H1 (cell line): ENCODE measurements at regions not wholly inside any gene's neighbourhood (a gene's known extent, or its start where the extent isn't known, plus 50 kb on each side); places are given as distances from the start of the nearest gene placed in this dataset.
A peak's percentile ranks its signal among the peaks of the same experiment; 100 is the strongest.

Experiments
- CTCF ChIA-PET: fragments of 300-600 bp; sonication (Branson Sonifier 250); formaldehyde crosslinking; loops from one replicate; lab custom pipeline; 2021; ENCODE audit not compliant: partially characterized antibody; lab: Charles Lee
- POLR2A ChIA-PET: fragments of 300-600 bp; sonication (Branson Sonifier 250); formaldehyde crosslinking; loops from one replicate; lab custom pipeline; 2021; ENCODE audit warnings: inconsistent platforms; ENCODE audit not compliant: partially characterized antibody; lab: Charles Lee
- DNase-seq, 2 experiments: peaks; one replicate each; pipeline versions ENCODE4 v3.0.0 to v3.0.0-alpha.2; 2010 to 2022; ENCODE audit warnings: low spot score in 2 of 2, low read depth in 1 of 2, mixed read lengths in 1 of 2
- FAIRE-seq: peaks from 2 replicates; lab custom pipeline; 2011; peaks lifted over from hg19 to GRCh38; lab: Jason Lieb, UNC
- H2AFZ ChIP-seq: 2 replicates; pipeline ENCODE4 v1.8.1; 2012; ENCODE audit warnings: low read length, inconsistent platforms
- H2AK5ac ChIP-seq: 2 replicates; pipeline ENCODE4 v1.6.1; 2013; ENCODE audit warnings: low read depth, low read length
- H2BK120ac ChIP-seq: replicated peaks from 2 replicates; pipeline ENCODE3; 2013; ENCODE audit warnings: low read depth, low read length, inconsistent platforms
- H2BK12ac ChIP-seq: 2 replicates; pipeline ENCODE4 v1.6.1; 2013; ENCODE audit warnings: low read depth, low read length
- H2BK15ac ChIP-seq: 2 replicates; pipeline ENCODE4 v1.6.1; 2013; ENCODE audit warnings: low read length
- H2BK20ac ChIP-seq: 2 replicates; pipeline ENCODE4 v1.6.1; 2013; ENCODE audit warnings: low read length
- H2BK5ac ChIP-seq: 2 replicates; pipeline ENCODE4 v1.6.1; 2013; ENCODE audit warnings: low read depth, low read length
- H3K14ac ChIP-seq: 2 replicates; pipeline ENCODE4 v1.6.1; 2013; ENCODE audit warnings: inconsistent platforms; ENCODE audit not compliant: insufficient read length
- H3K18ac ChIP-seq: 2 replicates; pipeline ENCODE4 v1.6.1; 2013; ENCODE audit warnings: low read length; ENCODE audit errors: extremely low read depth
- H3K23ac ChIP-seq: 2 replicates; pipeline ENCODE4 v1.6.1; 2013; ENCODE audit warnings: inconsistent platforms; ENCODE audit not compliant: insufficient read length
- H3K23me2 ChIP-seq: 2 replicates; pipeline ENCODE4 v1.6.1; 2013; ENCODE audit warnings: low read depth, low read length
- H3K27ac ChIP-seq: 2 replicates; pipeline ENCODE4 v1.6.1; 2011; ENCODE audit warnings: low read depth, low read length, inconsistent platforms
- H3K27me3 ChIP-seq, 4 experiments: replicated peaks in 1 of 4; 1 replicate in 1 of 4; 2 replicates in 3 of 4; pipeline versions ENCODE4 v1.6.1 to v1.8.1; 2011 to 2013; ENCODE audit warnings: low read length in 3 of 4, mild to moderate bottlenecking in 3 of 4, inconsistent platforms in 2 of 4, mixed read lengths in 2 of 4, moderate library complexity in 1 of 4; ENCODE audit not compliant: control insufficient read depth in 3 of 4, insufficient read depth in 3 of 4; ENCODE audit errors: extremely low read depth in 1 of 4
- H3K36me3 ChIP-seq, 4 experiments: 2 replicates each; pipeline versions ENCODE4 v1.6.1 to v1.8.1; 2011 to 2013; ENCODE audit warnings: mild to moderate bottlenecking in 4 of 4, low read length in 3 of 4, moderate library complexity in 2 of 4, control low read depth in 1 of 4, inconsistent platforms in 1 of 4; ENCODE audit not compliant: insufficient read depth in 4 of 4, control insufficient read depth in 2 of 4
- H3K4ac ChIP-seq: replicated peaks from 2 replicates; pipeline ENCODE3; 2013; ENCODE audit warnings: low read length, low read depth, mixed read lengths, inconsistent platforms; ENCODE audit not compliant: insufficient read length
- H3K4me1 ChIP-seq, 4 experiments: replicated peaks in 1 of 4; 1 replicate in 1 of 4; 2 replicates in 3 of 4; pipeline versions ENCODE4 v1.6.1 to v1.8.1; 2011 to 2013; ENCODE audit warnings: low read length in 3 of 4, inconsistent platforms in 2 of 4, mixed read lengths in 1 of 4; ENCODE audit not compliant: insufficient read depth in 4 of 4, control insufficient read depth in 3 of 4
- H3K4me2 ChIP-seq, 2 experiments: 2 replicates each; pipeline versions ENCODE4 v1.6.1 to v1.8.1; 2011 to 2013; ENCODE audit warnings: low read depth in 2 of 2, low read length in 2 of 2, control low read depth in 1 of 2, inconsistent platforms in 1 of 2, mild to moderate bottlenecking in 1 of 2; ENCODE audit not compliant: insufficient read depth in 1 of 2
- H3K4me3 ChIP-seq, 4 experiments: fragments of 200-600, 300-600 bp in 1 of 4; sonication (generic), shearing (Covaris generic), sonication (Bioruptor Twin) in 1 of 4; 2 replicates each; pipeline versions ENCODE4 v1.5.1 to v1.8.1; 2011 to 2016; ENCODE audit warnings: low read length in 4 of 4, low read depth in 3 of 4, control low read depth in 2 of 4, inconsistent platforms in 2 of 4, mild to moderate bottlenecking in 2 of 4, mixed read lengths in 1 of 4, moderate library complexity in 1 of 4; ENCODE audit not compliant: insufficient read depth in 2 of 4; ENCODE audit errors: extremely low read depth in 1 of 4
- H3K56ac ChIP-seq: replicated peaks from 2 replicates; pipeline ENCODE3; 2013; ENCODE audit warnings: low read depth, mild to moderate bottlenecking, mixed read lengths, low read length, inconsistent platforms; ENCODE audit not compliant: insufficient read length
- H3K79me1 ChIP-seq: 2 replicates; pipeline ENCODE4 v1.6.1; 2013; ENCODE audit warnings: low read depth, low read length, control low read depth
- H3K79me2 ChIP-seq, 2 experiments: 2 replicates each; pipeline versions ENCODE4 v1.6.1 to v1.8.1; 2012 to 2013; ENCODE audit warnings: low read length in 2 of 2, mild to moderate bottlenecking in 2 of 2, inconsistent platforms in 1 of 2; ENCODE audit not compliant: insufficient read depth in 2 of 2, control insufficient read depth in 1 of 2
- H3K9ac ChIP-seq, 4 experiments: replicated peaks in 1 of 4; 1 replicate in 1 of 4; 2 replicates in 3 of 4; pipeline versions ENCODE4 v1.6.1 to v1.8.1; 2011 to 2013; ENCODE audit warnings: low read depth in 3 of 4, low read length in 3 of 4, control low read depth in 2 of 4, mild to moderate bottlenecking in 2 of 4, moderate library complexity in 2 of 4, inconsistent platforms in 1 of 4; ENCODE audit errors: extremely low read depth in 1 of 4
- H3K9me3 ChIP-seq, 2 experiments: 2 replicates each; pipeline versions ENCODE4 v1.6.1 to v1.8.1; 2012 to 2013; ENCODE audit warnings: mild to moderate bottlenecking in 2 of 2, moderate library complexity in 2 of 2, control low read depth in 1 of 2, inconsistent platforms in 1 of 2, low read depth in 1 of 2, low read length in 1 of 2, mixed read lengths in 1 of 2; ENCODE audit not compliant: insufficient read depth in 2 of 2
- H4K20me1 ChIP-seq, 2 experiments: replicated peaks in 1 of 2; 2 replicates each; pipeline versions ENCODE3 to v1.8.1; 2011 to 2013; ENCODE audit warnings: inconsistent platforms in 2 of 2, low read length in 2 of 2, mild to moderate bottlenecking in 1 of 2; ENCODE audit not compliant: insufficient read depth in 2 of 2, control insufficient read depth in 1 of 2
- H4K5ac ChIP-seq: 2 replicates; pipeline ENCODE4 v1.6.1; 2013; ENCODE audit warnings: low read length, low read depth, mixed read lengths, inconsistent platforms; ENCODE audit not compliant: insufficient read length
- H4K8ac ChIP-seq: 2 replicates; pipeline ENCODE4 v1.8.0; 2013; ENCODE audit warnings: mild to moderate bottlenecking, moderate library complexity, low read length, inconsistent platforms; ENCODE audit not compliant: insufficient read depth; ENCODE audit errors: extremely low read depth
- H4K91ac ChIP-seq: replicated peaks from 2 replicates; pipeline ENCODE3; 2013; ENCODE audit warnings: low read length, mixed read lengths, inconsistent platforms; ENCODE audit not compliant: insufficient read length
- ASH2L ChIP-seq: fragments of 200-600, 300-600 bp; sonication (generic); IDR thresholded peaks from one replicate; pipeline ENCODE4 v1.7.1; 2017; ENCODE audit warnings: low read length
- KDM1A ChIP-seq: fragments of 200-600, 300-600 bp; sonication (generic); IDR thresholded peaks from 2 replicates; pipeline ENCODE4 v1.7.1; 2016; ENCODE audit warnings: mild to moderate bottlenecking, low read length, borderline replicate concordance
- WGBS, 2 experiments: shearing (Covaris generic) in 1 of 2; methylation state at CpG; one replicate each; pipeline versions ENCODE4 v1.1.6 to v1.1.7; 2013 to 2015; ENCODE audit warnings: low lambda C conversion rate in 2 of 2, mixed read lengths in 2 of 2, inconsistent platforms in 1 of 2, low coverage in 1 of 2, missing lambda C conversion rate in 1 of 2; ENCODE audit not compliant: insufficient replicate concordance in 2 of 2, insufficient coverage in 1 of 2, insufficient read length in 1 of 2; ENCODE audit errors: extremely low coverage in 1 of 2, missing lambda C conversion rate in 1 of 2; 5-methylcytosine and 5-hydroxymethylcytosine counted together

GRCh38 chr12:113698510-113698858 lies 226.8 kb upstream of the LHX5 start:
- no peak overlapping the region for H3K56ac ChIP-seq
- no peak overlapping the region for H4K5ac ChIP-seq
- ChIA-PET CTCF (interaction anchor here (1.0 to 1.8 kb wide), 4 partner anchors 32 to 199 kb away, joined by 3 to 7 read pairs (median 4); no protein-coding TSS in a partner anchor), POLR2A (interaction anchor here (0.7 kb wide), 1 partner anchor 120 kb away, joined by 3 read pairs; no protein-coding TSS in a partner anchor)
- no peaks in the 10 kb centered on the region for H3K9me3 ChIP-seq
- no peak overlapping the region for H3K4me2 ChIP-seq
- H3K27me3 ChIP-seq, result no peaks in the 10 kb centered on the region; a peak in 2 of 7 replicates
- H3K4me1 ChIP-seq, result peaks cover 0 to 15% (median 5%) of the 10 kb centered on the region in 4 experiments; a peak in 6 of 7 replicates
- no peak for DNase-seq
- H3K18ac ChIP-seq, result no peak overlapping the region
- H3K36me3 ChIP-seq, result no peaks in the 10 kb centered on the region
- no peak overlapping the region for H2AK5ac ChIP-seq
- no peak overlapping the region for H4K8ac ChIP-seq
- no peak overlapping the region for H2BK5ac ChIP-seq
- no peak overlapping the region for H3K9ac ChIP-seq
- H3K4ac ChIP-seq, result no peak overlapping the region
- TF ChIP-seq ASH2L (no peak), KDM1A (peak; percentile 76; the same call in 1 of the 2 replicates)
- H3K79me2 ChIP-seq, result no peaks in the 10 kb centered on the region
- H2BK12ac ChIP-seq, result no peak overlapping the region
- no peak overlapping the region for H2BK120ac ChIP-seq
- no peak for FAIRE-seq
- no peak overlapping the region for H2AFZ ChIP-seq
- WGBS, 2 experiments, result 64% methylated on average over 5 of the region's 5 CpGs; no CpG with 5 or more reads in 1 of the 2 experiments
- H4K20me1 ChIP-seq, result no peaks in the 10 kb centered on the region
- no peak overlapping the region for H3K14ac ChIP-seq
- no peaks in the 10 kb centered on the region for H3K79me1 ChIP-seq
- H2BK20ac ChIP-seq, result no peak overlapping the region
- no peak overlapping the region for H3K4me3 ChIP-seq
- no peak overlapping the region for H4K91ac ChIP-seq
- no peaks in the 10 kb centered on the region for H3K23me2 ChIP-seq
- no peak overlapping the region for H3K23ac ChIP-seq
- no peak overlapping the region for H2BK15ac ChIP-seq
- H3K27ac ChIP-seq, result no peak overlapping the region
